ENCODE measurements at regions not wholly inside any gene's neighbourhood (a gene's known extent, or its start where the extent isn't known, plus 50 kb on each side); places are given as distances from the start of the nearest gene placed in this dataset.

GRCh38 chr12:105820429-105821125, 318.2 kb downstream of the NUAK1 start:
- ChIA-PET POLR2A (no interaction called here), RAD21 (ENCODE audit: low non-redundant PET in 1 of 2, low total read pairs in 2 of 2, uncharacterized antibody in 2 of 2, unreplicated experiment in 2 of 2) (no interaction called here), CTCF (no interaction called here)
- H3K4me1 ChIP-seq (ENCODE audit: control insufficient read depth in 1 of 2, insufficient read depth in 2 of 2, low read length in 2 of 2), result no peaks in the 10 kb centered on the region
- no peak overlapping the region for H3K9ac ChIP-seq (ENCODE audit: low read length)
- H3K27ac ChIP-seq (ENCODE audit: low read depth, low read length), result no peak overlapping the region
- H3K9me2 ChIP-seq (ENCODE audit: insufficient read depth), result no peaks in the 10 kb centered on the region
- no peak for ATAC-seq
- BruUV-seq (replicated peaks), result no TSS peak
- H4K20me1 ChIP-seq (ENCODE audit: insufficient read depth), result no peaks in the 10 kb centered on the region
- no peaks in the 10 kb centered on the region for H3K9me3 ChIP-seq (ENCODE audit: control insufficient read depth in 1 of 2, insufficient read depth in 1 of 2, low read depth in 1 of 2, low read length in 2 of 2)
- no peak overlapping the region for H2AFZ ChIP-seq (ENCODE audit: low read depth, low read length, poor library complexity, severe bottlenecking)
- no peaks in the 10 kb centered on the region for H3K36me3 ChIP-seq (ENCODE audit: control insufficient read depth in 1 of 2, insufficient read depth in 2 of 2, low read length in 2 of 2)
- no peaks in the 10 kb centered on the region for H3K79me2 ChIP-seq (ENCODE audit: insufficient read depth, low read length)
- TF ChIP-seq ATF3 (IDR thresholded peaks at IDR 0.05), result no peak
- TF ChIP-seq ZNF274 (IDR thresholded peaks at IDR 0.05; ENCODE audit: low read depth, low read length), result no peak
- TF ChIP-seq CEBPB (IDR thresholded peaks at IDR 0.05; ENCODE audit: low read depth), result no peak
- no peak for TF ChIP-seq SP1 (IDR thresholded peaks at IDR 0.05; ENCODE audit: low read depth)
- no peak for TF ChIP-seq CBX3 (IDR thresholded peaks at IDR 0.05; ENCODE audit: low read depth)
- no peak for TF ChIP-seq ZBTB33 (IDR thresholded peaks at IDR 0.05; ENCODE audit: extremely low read depth, insufficient replicate concordance, low read length)
- TF ChIP-seq RAD21 (IDR thresholded peaks at IDR 0.05; ENCODE audit: low read depth), result no peak
- no peak for TF ChIP-seq TCF7L2 (IDR thresholded peaks at IDR 0.05; ENCODE audit: borderline replicate concordance, extremely low read depth, insufficient read depth, insufficient read length)
- no peak for TF ChIP-seq ELF1 (IDR thresholded peaks at IDR 0.05; ENCODE audit: borderline replicate concordance, low read depth)
- no peak for TF ChIP-seq JUND (IDR thresholded peaks at IDR 0.05)
- TF ChIP-seq FOSL1 (IDR thresholded peaks at IDR 0.05; ENCODE audit: low read depth), result no peak
- no peak for TF ChIP-seq EGR1 (IDR thresholded peaks at IDR 0.05; ENCODE audit: low read depth)
- TF ChIP-seq POLR2AphosphoS5 (IDR thresholded peaks at IDR 0.05; ENCODE audit: low read depth, low read length), result no peak
- no peak for TF ChIP-seq SRF (IDR thresholded peaks at IDR 0.05; ENCODE audit: low read depth)
- no peak for TF ChIP-seq MAX (IDR thresholded peaks at IDR 0.05)
- no peak for TF ChIP-seq ZFX (IDR thresholded peaks at IDR 0.05)
- no peak for TF ChIP-seq POLR2A (IDR thresholded peaks at IDR 0.05; ENCODE audit: borderline replicate concordance, extremely low read depth, insufficient read depth, insufficient read length)
- TF ChIP-seq CTCF (IDR thresholded peaks at IDR 0.05 in 2 of 3, conservative IDR thresholded peaks at IDR 0.05 in 1 of 3; ENCODE audit: borderline replicate concordance in 1 of 3, insufficient read depth in 1 of 3, low read depth in 2 of 3, low read length in 2 of 3), result no peak
- TF ChIP-seq YY1 (IDR thresholded peaks at IDR 0.05; ENCODE audit: extremely low read depth, insufficient replicate concordance, low read depth, low read length), result no peak
- H3K4me3 ChIP-seq (replicated peaks in 1 of 2; ENCODE audit: low read depth in 1 of 2, low read length in 2 of 2), result no peak overlapping the region
- H3K4me2 ChIP-seq (ENCODE audit: low read length), result no peak overlapping the region
- no peak for DNase-seq (ENCODE audit: low read depth, low spot score)
- intact Hi-C loops (cut with micrococcal nuclease), result no loop called here
- H3K27me3 ChIP-seq (ENCODE audit: insufficient read depth, low read length), result peaks cover 17% of the 10 kb centered on the region
